Kidney (tissue), 13 donors: ENCODE measurements at regions not wholly inside any gene's neighbourhood (a gene's known extent, or its start where the extent isn't known, plus 50 kb on each side); places are given as distances from the start of the nearest gene placed in this dataset.

ENCODE experiments used
- DNase-seq, 5 donors: peaks; one replicate each; pipeline ENCODE4 v3.0.0-alpha.2; 2013 to 2020
- FAIRE-seq: peaks from 2 replicates; lab custom pipeline; 2012; peaks lifted over from hg19 to GRCh38; lab: Jason Lieb, UNC
- H3K27ac ChIP-seq, 2 donors: one replicate each; pipeline ENCODE4 v1.7.0; 2013; ENCODE audit warnings: low read depth in 2 of 2, low read length in 2 of 2, inconsistent platforms in 1 of 2
- H3K27me3 ChIP-seq: one replicate; pipeline ENCODE4 v1.7.1; 2013; ENCODE audit warnings: low read length, inconsistent platforms; ENCODE audit not compliant: control insufficient read depth, insufficient read depth
- H3K36me3 ChIP-seq, 3 donors: one replicate each; pipeline versions ENCODE4 v1.7.0 to v1.7.1; 2013; ENCODE audit warnings: low read length in 3 of 3, control low read depth in 1 of 3, inconsistent platforms in 1 of 3; ENCODE audit not compliant: insufficient read depth in 3 of 3, control insufficient read depth in 2 of 3
- H3K4me1 ChIP-seq, 3 donors: one replicate each; pipeline versions ENCODE4 v1.7.0 to v1.7.1; 2013; ENCODE audit warnings: low read length in 3 of 3, inconsistent platforms in 1 of 3, low read depth in 1 of 3; ENCODE audit not compliant: control insufficient read depth in 2 of 3, insufficient read depth in 2 of 3
- H3K4me3 ChIP-seq, 3 donors: one replicate each; pipeline versions ENCODE4 v1.7.0 to v1.8.1; 2013; ENCODE audit warnings: low read length in 3 of 3, control low read depth in 1 of 3, inconsistent platforms in 1 of 3
- H3K9ac ChIP-seq, 3 donors: one replicate each; pipeline versions ENCODE4 v1.7.0 to v1.7.1; 2013; ENCODE audit warnings: low read length in 3 of 3, control low read depth in 1 of 3, inconsistent platforms in 1 of 3
- H3K9me3 ChIP-seq, 3 donors: one replicate each; pipeline versions ENCODE4 v1.7.0 to v1.7.1; 2013; ENCODE audit warnings: low read length in 3 of 3, control low read depth in 1 of 3, inconsistent platforms in 1 of 3; ENCODE audit not compliant: control insufficient read depth in 2 of 3, insufficient read depth in 1 of 3
- intact Hi-C: fragments of 100-400 bp; cut with DNase I; formaldehyde crosslinking; loops from one replicate; pipeline ENCODE4 v1.11.1; 2022
- TF ChIP-seq, protein P1 (sequence below): IDR thresholded peaks from 3 replicates; pipeline ENCODE4 v1.5.1; 2012; ENCODE audit warnings: mild to moderate bottlenecking, moderate library complexity, borderline replicate concordance; ENCODE audit not compliant: insufficient read depth; ENCODE audit errors: extremely low read depth
- donor health status: control.
- donor health status: control.
- donor health status: control.
- donor health status: control.
- donor health status: control.
- donor health status: DM: yes; HTN: yes; CAD: no.
- donor health status: Normal renal cell carcinoma (clear cell type).

DNA sequence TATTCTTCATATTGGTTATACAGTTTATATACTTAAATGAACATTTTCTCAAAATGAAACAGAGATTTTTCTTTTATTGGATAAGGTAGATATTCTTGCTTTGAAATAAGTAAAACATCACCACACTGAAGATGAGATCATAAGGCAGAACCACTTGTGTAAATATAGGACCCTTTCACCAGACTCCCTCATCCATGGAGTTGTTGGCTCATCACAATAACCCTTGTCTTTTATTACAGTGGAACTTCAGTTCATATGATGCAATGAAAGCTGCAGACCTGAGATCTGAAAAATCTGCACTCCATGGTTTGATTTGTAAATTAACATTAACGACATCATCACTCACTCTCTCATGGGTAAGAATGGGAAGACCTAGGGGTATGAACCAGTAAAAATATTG, 51.9 kb upstream of the DBX2 start:
- TF ChIP-seq, protein P1, sequence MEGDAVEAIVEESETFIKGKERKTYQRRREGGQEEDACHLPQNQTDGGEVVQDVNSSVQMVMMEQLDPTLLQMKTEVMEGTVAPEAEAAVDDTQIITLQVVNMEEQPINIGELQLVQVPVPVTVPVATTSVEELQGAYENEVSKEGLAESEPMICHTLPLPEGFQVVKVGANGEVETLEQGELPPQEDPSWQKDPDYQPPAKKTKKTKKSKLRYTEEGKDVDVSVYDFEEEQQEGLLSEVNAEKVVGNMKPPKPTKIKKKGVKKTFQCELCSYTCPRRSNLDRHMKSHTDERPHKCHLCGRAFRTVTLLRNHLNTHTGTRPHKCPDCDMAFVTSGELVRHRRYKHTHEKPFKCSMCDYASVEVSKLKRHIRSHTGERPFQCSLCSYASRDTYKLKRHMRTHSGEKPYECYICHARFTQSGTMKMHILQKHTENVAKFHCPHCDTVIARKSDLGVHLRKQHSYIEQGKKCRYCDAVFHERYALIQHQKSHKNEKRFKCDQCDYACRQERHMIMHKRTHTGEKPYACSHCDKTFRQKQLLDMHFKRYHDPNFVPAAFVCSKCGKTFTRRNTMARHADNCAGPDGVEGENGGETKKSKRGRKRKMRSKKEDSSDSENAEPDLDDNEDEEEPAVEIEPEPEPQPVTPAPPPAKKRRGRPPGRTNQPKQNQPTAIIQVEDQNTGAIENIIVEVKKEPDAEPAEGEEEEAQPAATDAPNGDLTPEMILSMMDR, result no peak
- Histone ChIP-seq H3K27me3 (no peaks in the 10 kb centered on the region), H3K36me3 (no peaks in the 10 kb centered on the region), H3K9me3 (no peaks in the 10 kb centered on the region), H3K4me1 (no peaks in the 10 kb centered on the region), H3K4me3 (no peak overlapping the region), H3K27ac (no peak overlapping the region), H3K9ac (no peak overlapping the region)
- intact Hi-C loops, result no loop called here
- DNase-seq, result no peak
- FAIRE-seq, result no peak

DNA sequence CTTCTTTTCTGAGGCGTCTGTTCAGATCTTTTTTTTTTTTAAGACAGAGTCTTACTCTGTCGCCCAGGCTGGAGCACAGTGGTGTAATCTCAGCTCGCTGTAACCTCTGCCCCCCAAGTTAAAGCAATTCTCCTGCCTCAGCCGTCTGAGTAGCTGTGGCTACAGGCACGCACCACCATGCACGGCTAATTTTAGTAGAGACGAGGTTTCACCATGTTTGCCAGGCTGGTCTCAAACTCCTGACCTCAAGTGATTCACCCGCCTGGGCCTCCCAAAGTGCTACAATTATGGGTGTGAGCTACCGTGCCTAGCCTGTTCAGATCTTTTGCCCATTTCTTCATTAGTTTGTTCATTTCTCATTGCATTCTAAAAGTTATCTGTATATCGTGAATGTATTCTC, 55.1 kb upstream of the DBX2 start:
- Histone ChIP-seq H3K4me1 (no peaks in the 10 kb centered on the region), H3K27ac (no peak overlapping the region), H3K27me3 (no peaks in the 10 kb centered on the region), H3K9ac (no peak overlapping the region), H3K4me3 (no peak overlapping the region), H3K36me3 (no peaks in the 10 kb centered on the region), H3K9me3 (no peaks in the 10 kb centered on the region)
- DNase-seq (no peak), FAIRE-seq (no peak)
- TF ChIP-seq, protein P1, result no peak
- intact Hi-C loops, result no loop called here

DNA sequence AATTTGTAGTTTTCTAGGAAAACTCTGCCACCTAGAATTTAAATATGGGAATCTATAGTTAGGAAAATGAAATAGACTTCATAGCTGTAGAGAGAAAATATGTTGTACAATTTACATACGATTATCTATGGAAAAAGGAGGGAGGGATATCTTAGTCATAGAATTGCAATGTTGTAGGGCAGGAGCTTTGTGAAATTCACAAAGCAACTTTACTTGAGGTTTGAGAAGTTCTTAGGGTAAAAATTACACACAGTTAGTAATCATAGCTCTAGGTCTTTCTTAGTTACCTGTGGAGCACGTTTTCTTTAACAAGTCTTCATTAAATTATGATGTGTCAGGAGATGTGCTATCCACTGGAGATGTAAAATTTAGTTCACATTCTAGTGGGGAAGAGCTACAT, 61.4 kb upstream of the DBX2 start:
- no peaks in the 10 kb centered on the region for H3K9me3 ChIP-seq
- intact Hi-C loops, result no loop called here
- H3K27ac ChIP-seq, result no peak overlapping the region
- no peak for DNase-seq
- no peaks in the 10 kb centered on the region for H3K36me3 ChIP-seq
- H3K27me3 ChIP-seq, result no peaks in the 10 kb centered on the region
- TF ChIP-seq, protein P1, result no peak
- no peaks in the 10 kb centered on the region for H3K4me1 ChIP-seq
- no peak overlapping the region for H3K9ac ChIP-seq
- no peak for FAIRE-seq
- no peak overlapping the region for H3K4me3 ChIP-seq

DNA sequence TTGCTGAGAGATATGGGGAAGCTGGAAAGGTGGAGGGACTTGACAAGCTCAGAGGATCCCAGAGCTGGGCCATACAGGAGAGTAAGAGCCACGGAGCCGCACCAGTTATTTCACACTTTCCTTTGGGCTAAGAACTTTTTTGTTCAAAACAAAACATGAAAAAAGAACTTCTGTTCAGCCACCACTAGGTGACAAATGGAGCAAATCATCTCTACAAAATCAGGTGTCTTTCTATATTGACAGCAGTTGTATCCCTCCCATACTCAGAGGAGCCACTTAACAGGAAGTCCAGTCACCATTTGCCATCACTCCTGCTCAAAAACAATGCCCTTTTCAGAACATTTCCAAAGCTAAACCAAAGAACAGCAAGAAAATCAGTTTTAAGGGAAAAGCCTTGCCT, 70.3 kb upstream of the DBX2 start:
- H3K4me1 ChIP-seq, result no peaks in the 10 kb centered on the region
- H3K9me3 ChIP-seq, result no peaks in the 10 kb centered on the region
- no peak overlapping the region for H3K4me3 ChIP-seq
- no peaks in the 10 kb centered on the region for H3K27me3 ChIP-seq
- intact Hi-C loops, result no loop called here
- FAIRE-seq (no peak), DNase-seq (no peak)
- H3K36me3 ChIP-seq, result no peaks in the 10 kb centered on the region
- no peak overlapping the region for H3K27ac ChIP-seq
- no peak overlapping the region for H3K9ac ChIP-seq
- TF ChIP-seq, protein P1, result no peak
